ENCODE measurements at regions not wholly inside any gene's neighbourhood (a gene's known extent, or its start where the extent isn't known, plus 50 kb on each side); places are given as distances from the start of the nearest gene placed in this dataset.
"Not testable (repeated sequence)": the region's sequence is repeated elsewhere in the genome, so short reads cannot be mapped to it uniquely, and the experiment has no call there.

DNA sequence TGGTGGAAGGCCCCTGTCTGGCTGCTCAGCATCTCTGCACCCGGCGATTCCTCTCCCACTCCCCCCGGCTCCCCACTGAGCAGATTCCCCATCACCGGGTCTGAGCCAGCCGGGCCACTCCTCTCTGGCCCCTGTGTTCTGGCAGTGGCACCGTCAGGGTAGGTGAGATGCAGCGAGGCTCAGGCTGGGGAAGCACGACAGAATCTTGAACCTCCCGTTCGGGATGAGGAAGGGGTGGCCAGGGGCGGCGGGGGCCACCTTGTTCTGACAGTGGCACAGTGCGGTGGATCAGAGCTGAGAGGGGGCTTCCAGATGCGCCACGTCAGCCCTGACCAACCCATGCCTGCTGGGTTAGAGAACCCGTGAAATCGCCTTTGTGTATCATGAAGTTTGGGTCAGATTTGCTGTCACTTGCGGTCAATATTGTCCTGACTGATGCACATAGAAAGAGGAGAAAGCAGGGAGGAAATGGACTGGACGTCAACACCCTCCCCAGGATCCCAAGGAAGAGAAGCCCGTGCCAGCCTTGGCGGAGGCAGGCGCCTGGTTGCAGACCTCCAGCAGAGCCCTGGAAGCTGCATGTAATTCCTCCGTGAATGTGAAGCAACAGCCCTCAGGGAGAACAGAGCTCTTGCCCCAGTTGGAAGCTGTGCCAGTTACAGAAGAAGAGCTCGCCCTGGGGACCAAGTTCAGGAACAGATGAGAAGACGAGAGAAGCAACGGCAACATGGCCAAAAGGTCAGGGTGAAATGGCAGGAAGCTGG, 137.1 kb upstream of the SFSWAP start:
- TF ChIP-seq POLR2A (IDR thresholded peaks at IDR 0.05; ENCODE audit: low read length): no peak
- TF ChIP-seq GATA1 (IDR thresholded peaks at IDR 0.05; ENCODE audit: low read depth, low read length): no peak
- no peak for DNase-seq

DNA sequence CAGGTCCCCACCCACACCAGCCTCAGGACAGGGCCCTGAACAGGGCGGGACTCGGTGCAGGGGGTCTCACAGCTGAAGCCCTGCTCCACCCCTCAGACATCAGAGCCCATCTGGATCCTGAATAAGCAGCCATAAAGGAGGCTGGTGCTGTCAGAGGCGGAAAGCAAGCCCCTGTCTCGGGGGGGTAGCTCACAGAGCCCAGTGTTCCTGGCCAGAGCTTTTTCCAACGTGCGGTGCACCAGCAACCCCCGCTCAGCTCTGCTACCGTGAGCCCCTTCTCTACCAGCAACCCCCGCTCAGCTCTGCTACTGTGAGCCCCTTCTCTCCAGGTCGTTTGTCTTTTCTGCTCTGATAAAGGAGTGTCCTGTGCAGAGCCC, 136.5 kb upstream of the SFSWAP start:
- no peak for DNase-seq
- TF ChIP-seq GATA1 (IDR thresholded peaks at IDR 0.05; ENCODE audit: low read depth, low read length) (no peak), POLR2A (IDR thresholded peaks at IDR 0.05; ENCODE audit: low read length) (no peak)

DNA sequence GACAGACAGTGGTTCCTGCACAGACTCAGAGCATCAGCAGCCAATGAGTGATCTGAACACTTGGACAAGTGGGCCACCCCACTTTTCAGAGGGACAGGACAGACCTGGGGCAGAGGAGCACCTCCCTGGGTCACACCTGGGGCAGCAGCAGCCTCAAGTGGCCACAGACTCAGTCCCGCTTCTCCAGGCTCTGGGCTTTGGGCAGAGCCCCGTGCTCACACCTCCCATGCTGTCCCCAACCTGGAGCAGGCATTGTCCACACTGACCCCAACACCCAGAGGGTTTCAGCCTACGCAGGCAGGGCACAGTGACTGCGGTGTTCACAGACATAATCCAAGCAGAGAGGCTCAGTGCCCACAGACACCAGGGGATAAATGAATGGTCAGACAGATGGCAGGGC, 135.5 kb upstream of the SFSWAP start:
- no peak for DNase-seq
- TF ChIP-seq GATA1 (IDR thresholded peaks at IDR 0.05; ENCODE audit: low read depth, low read length): no peak
- TF ChIP-seq POLR2A (IDR thresholded peaks at IDR 0.05; ENCODE audit: low read length): no peak

DNA sequence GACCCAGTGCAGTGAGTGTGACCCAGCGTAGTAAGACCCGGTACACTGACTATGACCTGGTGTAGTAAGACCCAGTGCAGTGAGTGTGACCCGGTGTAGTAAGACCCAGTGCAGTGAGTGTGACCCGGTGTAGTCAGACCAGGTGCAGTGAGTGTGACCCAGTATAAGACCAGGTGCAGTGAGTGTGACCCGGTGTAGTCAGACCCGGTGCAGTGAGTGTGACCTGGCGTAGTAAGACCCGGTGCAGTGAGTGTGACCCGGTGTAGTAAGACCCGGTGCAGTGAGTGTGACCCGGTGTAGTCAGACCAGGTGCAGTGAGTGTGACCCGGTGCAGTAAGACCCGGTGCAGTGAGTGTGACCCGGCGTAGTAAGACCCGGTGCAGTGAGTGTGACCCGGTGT, 134.2 kb upstream of the SFSWAP start:
- DNase-seq: not testable (repeated sequence)

DNA sequence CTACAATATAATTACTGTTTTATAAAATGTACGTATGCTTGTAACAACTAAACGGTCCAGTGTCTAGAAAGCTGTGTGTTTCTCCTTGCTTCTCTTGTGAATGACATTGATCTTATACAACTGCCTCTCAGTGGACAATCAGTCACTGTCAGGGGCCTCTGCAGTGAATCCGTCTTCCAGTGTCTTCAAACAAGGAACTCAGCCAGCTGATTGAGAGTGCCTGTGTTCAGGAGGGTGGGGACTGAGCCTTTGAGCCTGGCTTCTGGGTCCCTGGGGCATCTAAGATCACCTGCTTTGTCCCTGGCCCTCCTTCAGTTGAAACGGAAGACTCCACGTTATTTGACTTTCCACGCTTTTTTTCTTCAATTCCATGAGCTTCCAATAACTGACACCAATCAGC, 133.1 kb upstream of the SFSWAP start:
- no peak for DNase-seq
- TF ChIP-seq POLR2A (IDR thresholded peaks at IDR 0.05; ENCODE audit: low read length) (no peak), GATA1 (IDR thresholded peaks at IDR 0.05; ENCODE audit: low read depth, low read length) (no peak)

DNA sequence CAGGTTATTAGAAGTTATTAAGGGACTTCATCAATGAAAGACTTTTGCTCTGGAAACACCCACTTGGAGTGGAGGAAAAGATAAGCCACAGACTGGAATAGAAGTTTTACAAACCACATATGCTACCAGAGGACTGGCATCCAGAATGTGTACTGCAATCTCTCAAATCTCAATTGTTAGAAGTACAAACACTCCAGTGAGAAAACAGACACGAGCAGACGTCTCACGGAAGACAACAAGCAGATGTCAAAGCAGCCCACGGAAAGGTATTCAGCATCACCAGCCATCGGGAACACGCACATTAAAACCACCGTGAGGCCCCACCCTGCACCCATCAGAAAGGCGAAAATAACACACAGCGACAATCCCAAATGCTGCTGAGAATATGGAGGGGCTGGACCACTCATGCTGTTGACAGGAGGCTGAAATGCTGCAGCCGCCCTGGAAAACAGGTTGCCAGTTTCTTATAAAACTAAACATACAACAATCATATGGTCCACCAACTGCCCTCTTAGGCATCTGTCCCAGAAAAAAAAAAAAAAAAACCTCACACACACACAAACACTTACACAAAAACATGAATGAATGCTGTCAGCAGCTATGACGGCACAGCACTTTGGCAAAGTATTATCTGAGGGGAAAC, 131.9 kb upstream of the SFSWAP start:
- no peak for TF ChIP-seq POLR2A (IDR thresholded peaks at IDR 0.05; ENCODE audit: low read length)
- no peak for TF ChIP-seq GATA1 (IDR thresholded peaks at IDR 0.05; ENCODE audit: low read depth, low read length)
- DNase-seq: no peak

DNA sequence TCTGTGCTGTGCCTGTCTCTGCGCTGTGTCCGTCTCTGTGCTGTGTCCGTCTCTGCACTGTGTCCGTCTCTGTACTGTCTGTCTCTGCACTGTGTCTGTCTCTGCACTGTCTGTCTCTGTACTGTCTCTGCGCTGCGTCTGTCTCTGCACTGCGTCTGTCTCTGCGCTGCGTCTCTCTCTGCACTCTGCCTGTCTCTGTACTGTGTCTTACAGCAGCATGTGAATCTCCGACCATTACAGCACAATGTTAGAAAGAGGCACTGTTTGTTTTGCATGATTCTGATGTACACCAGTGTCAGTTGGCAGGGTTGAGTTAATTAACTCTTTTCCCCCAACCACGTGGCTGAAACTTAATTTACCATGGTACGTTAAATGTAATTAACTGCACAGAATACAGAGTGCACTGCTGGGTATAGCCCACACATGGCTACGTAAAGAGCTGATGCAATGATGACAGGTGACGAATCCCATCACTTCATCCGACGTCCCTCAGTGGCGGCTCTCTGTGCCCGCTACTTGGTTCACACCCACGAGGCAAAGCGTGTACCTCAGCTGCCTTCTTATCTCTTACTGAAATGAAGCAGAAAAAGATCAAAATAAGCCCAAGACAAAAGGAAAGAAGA, 127.7 kb upstream of the SFSWAP start:
- no peak for DNase-seq
- no peak for TF ChIP-seq POLR2A (IDR thresholded peaks at IDR 0.05; ENCODE audit: low read length)
- no peak for TF ChIP-seq GATA1 (IDR thresholded peaks at IDR 0.05; ENCODE audit: low read depth, low read length)

DNA sequence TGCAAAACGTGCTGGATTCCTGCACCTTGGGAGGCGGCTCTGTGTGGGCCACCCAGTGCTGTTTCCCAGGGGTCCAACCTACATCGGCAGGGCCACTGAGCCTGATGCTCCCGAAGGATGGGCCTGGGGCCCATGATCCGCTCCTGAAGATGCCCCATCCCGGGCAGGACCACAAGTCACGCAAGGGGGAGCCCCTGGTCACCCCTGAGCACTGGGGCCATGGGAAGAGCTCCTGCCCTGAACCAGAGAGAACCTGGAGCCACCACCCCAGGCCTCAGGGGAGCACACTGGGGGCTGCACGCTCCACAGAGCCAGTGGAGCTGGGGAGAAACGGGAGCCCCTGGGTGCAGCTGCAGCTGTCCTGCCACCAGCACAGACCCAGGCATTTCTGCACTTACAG, 124.6 kb upstream of the SFSWAP start:
- no peak for TF ChIP-seq POLR2A (IDR thresholded peaks at IDR 0.05; ENCODE audit: low read length)
- no peak for TF ChIP-seq GATA1 (IDR thresholded peaks at IDR 0.05; ENCODE audit: low read depth, low read length)
- DNase-seq: no peak

DNA sequence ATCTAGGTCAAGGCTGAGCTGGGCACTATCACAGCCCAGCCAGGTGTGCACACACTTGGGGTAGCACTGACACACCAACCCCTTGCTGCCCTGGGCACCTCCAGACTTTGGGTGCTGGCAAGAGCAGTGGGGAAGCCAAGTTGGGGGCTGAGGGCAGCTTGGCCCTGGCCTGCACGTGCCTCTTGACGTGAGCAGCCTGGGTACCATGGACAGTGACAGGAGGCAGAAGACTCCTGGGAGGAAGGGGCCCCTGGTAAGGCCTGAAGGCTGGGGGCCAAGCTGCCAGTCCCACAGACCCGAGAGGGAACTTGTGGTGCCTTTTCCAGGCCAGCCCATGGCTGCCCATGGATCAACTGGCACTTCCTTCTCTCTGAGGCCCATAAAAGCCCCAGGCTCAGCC, 124.1 kb upstream of the SFSWAP start:
- DNase-seq: no peak
- TF ChIP-seq GATA1 (IDR thresholded peaks at IDR 0.05; ENCODE audit: low read depth, low read length) (no peak), POLR2A (IDR thresholded peaks at IDR 0.05; ENCODE audit: low read length) (no peak)

DNA sequence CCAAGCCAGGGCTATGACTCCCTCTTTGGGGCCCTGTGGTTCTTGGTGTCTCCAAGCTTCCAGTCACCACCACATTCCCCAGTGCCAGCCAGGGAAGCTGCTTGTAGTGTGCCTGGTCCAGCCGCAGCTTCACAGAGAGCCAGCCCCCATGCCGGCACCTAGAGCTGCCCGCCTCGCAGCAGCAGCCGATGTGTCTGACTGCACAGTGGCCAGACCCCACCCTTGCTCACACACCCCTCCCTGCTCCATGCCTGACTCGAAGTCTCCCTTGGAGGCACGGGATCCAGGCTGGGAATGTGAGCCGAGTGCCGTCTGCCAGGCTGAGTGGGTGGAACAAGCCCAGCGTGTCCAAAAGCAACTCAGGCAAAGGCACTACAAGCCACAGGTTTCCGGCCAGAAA, 123.3 kb upstream of the SFSWAP start:
- DNase-seq: no peak
- no peak for TF ChIP-seq POLR2A (IDR thresholded peaks at IDR 0.05; ENCODE audit: low read length)
- no peak for TF ChIP-seq GATA1 (IDR thresholded peaks at IDR 0.05; ENCODE audit: low read depth, low read length)

DNA sequence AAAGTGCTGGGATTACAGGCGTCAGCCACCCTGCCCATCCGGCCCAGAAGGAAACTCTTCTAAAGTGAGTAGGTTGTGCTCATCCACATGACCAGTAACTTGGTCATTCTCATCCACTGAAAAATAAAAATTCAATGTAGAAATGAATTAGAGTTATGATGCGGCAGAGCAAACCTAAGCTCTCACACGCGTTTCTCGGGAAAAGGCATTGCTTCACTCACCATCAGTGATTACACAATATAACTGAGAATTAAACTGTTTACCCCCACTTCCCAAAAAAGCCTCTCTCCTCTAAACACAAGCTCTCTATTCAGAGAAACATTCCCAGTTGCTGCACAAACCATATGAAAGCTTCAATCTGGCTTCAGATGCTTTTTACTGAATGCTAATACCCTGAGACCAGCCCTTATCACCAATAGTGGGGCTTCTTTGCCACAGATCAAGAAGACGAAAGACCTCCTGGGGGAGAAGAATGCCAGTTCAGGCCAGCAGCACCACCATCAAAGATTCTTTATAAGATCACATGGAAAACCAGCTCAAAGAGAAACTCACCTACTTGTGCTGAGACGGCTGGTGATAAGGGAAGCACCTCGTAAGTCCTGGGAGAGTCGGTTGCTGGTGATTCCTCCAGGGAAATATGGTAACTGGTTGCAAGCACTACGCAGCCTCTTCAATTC, 121.5 kb upstream of the SFSWAP start:
- no peak for TF ChIP-seq POLR2A (IDR thresholded peaks at IDR 0.05; ENCODE audit: low read length)
- TF ChIP-seq GATA1 (IDR thresholded peaks at IDR 0.05; ENCODE audit: low read depth, low read length): no peak
- DNase-seq: no peak

DNA sequence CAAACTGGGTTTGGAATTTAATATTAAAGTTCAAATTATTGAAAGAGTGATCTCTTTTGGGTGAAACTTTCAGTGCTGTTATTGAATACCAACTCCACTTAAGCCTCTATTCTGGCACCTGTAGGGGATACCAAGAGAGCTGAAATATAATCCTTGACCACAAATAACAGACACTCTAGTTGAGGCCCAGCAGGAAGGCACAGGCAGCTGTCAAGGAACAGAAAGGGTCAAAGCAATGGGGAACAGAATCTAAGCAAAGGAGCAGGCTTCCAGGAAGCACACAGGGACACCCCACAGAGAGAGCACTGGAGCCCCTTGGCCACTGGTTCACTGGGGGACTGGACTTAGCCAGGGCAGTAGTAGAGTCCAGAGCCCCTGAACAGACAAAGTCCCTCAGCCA, 120.9 kb upstream of the SFSWAP start:
- TF ChIP-seq POLR2A (IDR thresholded peaks at IDR 0.05; ENCODE audit: low read length) (no peak), GATA1 (IDR thresholded peaks at IDR 0.05; ENCODE audit: low read depth, low read length) (no peak)
- no peak for DNase-seq

DNA sequence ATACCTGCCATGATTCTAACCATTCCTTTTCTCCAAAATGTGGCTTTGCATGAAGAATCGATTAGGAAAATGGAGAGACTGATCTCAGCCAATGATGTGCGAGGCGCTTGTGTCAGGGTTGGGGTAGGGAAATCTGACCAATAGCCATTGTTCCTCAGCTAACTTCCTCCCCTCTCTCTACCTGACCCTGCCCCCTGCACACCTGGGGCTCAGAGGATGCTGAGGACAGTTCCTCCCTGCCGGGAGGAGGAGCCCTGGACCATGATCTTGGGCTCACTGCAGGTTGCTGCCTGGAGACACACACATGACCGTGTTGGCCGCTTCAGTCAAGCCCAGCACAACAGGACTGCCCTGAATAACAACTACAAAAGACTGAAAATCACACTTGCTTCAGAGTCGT, 119.8 kb upstream of the SFSWAP start:
- DNase-seq: no peak
- TF ChIP-seq POLR2A (IDR thresholded peaks at IDR 0.05; ENCODE audit: low read length): no peak
- TF ChIP-seq GATA1 (IDR thresholded peaks at IDR 0.05; ENCODE audit: low read depth, low read length): no peak
